SHP77 (cell line): ENCODE measurements at regions not wholly inside any gene's neighbourhood (a gene's known extent, or its start where the extent isn't known, plus 50 kb on each side); places are given as distances from the start of the nearest gene placed in this dataset.

Experiments used
- DNase-seq, 2 experiments: peaks; one replicate each; lab custom pipeline; 2025; lab: John Stamatoyannopoulos, UW

DNA sequence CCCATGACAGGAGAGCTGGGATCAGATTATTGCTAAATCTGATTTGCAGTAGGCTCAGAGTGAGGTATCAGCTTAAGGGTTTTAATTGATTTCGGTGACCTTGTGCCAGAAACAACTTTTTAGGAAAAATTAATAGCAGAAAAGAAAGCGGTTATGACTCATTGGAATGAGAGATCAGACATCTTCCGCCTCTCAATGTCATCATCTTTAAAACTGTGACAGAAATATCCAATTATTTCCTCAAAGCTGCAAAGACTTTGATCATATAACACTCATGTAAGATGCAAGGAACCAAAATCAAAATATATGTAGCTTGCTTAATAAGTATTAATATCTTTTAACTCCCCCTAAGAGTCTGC is 190.1 kb upstream of the FOXF1 start:
- DNase-seq: no peak

DNA sequence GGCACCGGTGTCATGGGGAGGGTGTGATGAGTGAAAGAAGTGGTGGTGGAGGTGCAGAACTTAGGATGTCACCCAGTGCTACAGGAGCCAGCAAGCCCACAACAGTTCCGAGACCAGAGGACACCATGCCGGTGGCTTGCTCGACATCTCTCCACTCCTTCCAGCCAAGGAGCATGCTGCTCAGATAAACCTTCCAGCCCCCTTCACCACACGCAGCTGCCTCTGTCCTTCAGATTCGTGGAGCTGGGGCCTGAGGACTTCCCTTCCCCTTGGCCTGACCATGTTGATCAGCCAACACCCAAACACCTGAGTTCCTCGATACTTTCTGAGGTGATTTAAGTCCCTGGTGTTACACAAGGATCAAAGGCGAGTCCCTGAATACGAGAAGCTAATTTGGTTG is 188.8 kb upstream of the FOXF1 start:
- no peak for DNase-seq

DNA sequence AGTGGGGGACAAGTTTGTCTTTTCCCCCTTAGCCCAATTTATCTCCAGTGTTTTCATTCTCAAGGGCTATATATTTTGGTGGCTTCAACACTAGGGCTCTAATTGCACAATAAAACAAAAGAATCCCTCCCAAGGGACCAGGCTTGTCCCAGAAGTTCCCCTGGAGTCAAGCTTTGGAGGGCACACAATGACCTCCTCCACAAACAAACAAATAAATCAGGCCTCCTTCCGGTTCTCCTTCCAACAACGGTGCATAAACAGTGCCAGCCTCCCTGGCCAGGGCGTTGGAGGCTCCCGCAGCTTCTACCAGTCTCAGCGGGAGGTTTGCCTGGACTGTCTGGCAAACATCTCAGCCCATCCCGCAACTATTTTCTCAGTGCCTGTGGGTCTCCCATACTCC is 188.0 kb upstream of the FOXF1 start:
- DNase-seq: no peak

DNA sequence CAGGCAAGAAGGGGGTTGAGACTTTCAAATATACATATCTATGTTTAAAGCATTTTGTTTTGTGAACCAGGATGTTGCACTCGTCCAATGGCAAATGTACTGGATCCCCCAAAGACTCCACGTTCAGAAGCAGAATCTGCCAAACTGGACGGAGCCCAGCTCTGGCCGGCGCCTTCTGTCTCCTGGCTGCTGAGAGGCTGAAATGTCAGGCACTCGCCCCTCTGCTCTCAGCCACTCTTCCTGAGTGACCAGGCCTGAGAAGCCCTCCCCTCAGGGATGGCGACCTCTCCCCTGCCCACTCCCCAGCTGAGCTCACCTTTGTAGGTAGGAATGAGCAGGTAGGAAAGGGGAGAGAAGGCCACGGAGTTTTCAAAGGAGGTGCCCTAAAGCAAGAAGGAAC is 187.5 kb upstream of the FOXF1 start:
- DNase-seq: no peak

DNA sequence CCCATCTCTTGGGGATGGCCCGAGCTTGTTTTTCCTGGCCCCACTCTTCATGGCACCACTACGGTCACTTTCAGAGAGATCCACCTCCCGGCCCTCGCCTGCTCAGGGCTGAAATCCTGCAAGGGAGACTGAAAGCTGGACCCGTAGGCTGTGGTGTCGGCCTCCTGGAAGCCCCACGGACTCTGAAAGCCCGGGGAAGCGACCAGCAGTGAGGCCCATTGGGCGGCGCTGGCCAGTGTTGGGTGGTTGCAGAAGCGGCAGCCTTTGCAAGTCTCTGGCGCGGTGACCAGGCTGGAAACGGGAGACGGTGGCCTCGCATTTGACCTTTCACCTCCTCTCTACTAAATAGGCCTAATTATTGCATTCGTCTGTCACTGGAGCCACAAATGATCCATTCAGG is 186.0 kb upstream of the FOXF1 start:
- DNase-seq: no peak

DNA sequence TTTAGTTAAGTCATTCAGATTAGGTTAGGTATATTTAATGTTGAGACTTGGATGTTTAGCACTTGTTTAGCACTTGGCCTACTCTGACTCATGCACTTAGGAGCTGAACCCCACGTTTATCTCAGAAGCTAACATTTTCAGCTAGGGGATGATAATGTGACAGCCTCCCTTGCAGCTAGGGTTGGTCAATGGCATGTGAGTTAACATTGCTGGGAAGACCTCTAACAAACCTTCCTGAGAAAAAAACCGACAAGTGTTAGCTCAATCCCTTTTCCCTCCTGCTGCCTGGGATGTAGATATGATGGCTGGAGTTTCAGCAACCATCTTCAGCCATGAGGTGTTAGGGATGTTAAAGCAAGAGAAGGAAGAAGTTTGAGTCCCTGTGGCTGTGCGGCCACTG is 185.0 kb upstream of the FOXF1 start:
- DNase-seq: no peak

DNA sequence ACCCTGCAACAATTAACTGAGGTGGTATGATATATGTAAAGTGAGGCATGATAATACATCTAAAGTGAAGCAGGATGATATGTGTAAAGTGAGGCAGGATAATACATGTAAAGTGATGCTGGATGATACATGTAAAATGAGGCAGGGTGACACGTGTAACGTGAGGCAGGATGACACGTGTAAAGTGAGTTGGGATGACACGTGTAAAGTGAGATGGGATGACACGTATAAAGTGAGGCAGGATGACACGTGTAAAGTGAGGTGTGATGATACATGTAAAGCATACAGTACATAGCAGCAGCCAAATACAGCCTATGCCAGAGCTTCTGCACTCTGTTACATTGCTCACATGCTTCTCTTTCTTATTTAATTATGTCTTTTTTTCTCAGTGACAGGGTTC is 184.4 kb upstream of the FOXF1 start:
- no peak for DNase-seq

DNA sequence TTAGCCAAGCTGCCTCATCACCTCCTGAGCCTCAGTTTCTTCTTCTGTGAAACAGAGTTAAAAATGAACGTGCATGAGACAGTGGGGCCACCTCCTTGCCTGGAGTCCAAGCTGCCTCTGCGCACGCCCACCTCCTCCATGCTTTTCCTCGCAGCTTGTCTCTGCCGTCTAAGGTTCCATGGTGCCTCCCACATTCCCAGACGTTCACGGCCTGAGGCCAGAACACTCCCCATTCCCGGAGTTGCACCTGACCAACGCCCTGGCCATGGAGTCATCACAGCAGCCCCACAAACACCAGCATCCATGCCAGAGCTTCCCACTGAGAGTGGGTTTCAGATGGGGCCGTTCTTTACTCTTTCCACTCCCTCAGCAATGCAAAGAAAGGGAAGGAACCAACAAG is 183.0 kb upstream of the FOXF1 start:
- DNase-seq: no peak

DNA sequence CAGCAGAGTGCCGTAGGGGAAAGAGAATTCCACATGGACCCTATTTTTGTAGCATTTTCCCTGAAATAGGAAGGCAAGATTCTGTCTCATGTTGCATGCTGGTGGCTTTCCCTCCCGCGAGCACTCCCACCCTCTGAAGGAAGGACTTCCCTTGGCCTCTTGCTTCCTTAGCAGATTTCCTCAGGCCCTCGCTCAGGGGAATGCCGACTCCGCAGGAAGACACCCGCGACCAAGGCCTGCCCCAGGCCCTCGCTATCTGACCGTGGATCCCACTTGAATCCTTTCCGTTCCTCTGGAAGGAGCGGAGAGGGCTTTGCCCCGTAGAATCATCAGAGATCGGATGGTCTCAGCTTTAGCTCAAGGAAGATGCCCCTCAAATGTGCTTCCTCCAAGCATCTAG is 179.4 kb upstream of the FOXF1 start:
- no peak for DNase-seq

DNA sequence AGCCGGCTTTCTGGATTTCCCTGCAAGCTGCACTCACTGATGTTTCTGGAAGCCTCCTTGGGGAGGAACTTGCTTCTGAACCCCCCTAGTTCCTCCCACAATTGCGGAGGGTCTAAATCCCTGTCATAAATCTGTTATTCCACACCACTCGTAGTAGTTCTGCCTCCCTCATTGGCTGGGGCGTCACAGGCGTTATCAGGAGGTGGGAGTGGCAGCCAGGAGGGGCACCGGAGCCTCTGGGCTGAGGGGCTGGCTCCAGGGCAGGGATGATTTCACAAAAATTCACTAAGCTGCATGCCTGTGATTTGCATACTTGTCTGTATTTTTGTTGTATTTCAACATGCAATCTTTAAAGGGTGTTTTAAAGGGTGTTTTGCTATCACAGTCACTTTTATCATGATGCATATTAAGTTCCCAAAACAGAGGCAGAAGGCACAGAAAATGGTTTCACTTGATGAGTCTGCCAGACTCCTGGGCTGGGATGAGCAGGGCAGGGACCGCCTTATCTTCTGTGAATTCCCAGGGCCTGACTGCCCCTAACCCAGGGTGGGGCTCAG is 176.2 kb upstream of the FOXF1 start:
- no peak for DNase-seq

DNA sequence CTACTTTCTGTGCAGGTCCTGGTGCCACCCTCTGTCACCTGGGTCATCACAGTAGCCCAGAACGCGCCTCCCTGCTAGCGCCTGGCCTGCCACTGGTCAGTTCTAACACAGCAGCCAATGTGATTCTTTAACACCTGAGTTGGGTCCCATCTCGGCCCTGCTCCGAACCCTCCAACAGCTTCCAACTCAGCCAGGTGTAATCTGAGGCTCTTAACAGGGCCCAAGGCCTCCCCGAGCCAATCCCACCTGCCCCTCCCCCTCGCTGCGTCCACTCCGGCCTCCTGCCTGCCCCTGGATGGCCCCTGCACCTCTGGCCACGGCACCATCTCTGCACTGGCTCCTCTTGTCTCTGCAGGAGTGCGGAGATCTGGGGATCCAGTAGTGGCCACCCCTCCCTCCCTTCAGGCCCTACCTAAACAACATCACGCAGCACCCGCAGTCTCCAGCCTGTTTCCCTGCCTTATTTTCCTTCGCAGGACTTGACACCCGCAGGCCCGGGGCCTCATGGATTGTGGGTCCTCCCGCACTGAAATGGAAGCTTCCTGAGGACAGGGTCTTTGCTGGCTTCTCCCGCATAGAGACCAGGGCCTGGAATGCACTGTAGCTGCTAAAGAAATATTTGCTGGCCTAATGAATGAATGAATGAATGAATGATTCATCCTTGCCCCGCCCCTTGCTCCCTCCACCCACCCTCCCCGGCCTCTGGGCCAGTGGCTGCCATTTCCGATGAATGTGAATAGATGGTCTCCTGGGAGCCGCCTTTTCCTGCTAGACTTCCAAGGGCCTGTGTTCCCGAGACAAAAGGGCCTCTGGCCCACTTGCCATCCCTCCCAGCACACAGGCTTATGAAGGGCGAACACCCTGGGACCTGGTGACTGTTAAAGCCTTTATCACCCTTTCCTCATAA is 174.8 kb upstream of the FOXF1 start:
- no peak for DNase-seq

DNA sequence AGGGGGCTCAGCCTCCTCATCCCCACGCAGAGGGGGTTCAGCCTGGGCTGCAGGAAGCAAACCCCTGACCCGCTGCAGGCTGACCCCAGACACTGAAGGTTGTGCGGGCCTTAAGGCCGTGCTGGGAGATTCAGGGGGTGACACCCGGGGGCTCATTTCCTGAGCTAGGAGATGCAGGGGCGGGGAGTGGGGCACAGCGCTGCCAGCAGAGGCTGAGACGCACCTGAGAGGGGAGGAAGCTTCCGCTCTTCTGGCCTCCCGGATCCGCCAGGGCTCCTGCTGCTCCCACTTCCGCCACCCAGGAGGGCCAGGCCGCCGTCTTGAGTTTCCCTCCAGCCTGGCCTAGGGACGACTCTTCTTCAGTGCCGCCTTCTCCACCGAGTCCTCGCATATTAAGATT is 173.2 kb upstream of the FOXF1 start:
- no peak for DNase-seq

DNA sequence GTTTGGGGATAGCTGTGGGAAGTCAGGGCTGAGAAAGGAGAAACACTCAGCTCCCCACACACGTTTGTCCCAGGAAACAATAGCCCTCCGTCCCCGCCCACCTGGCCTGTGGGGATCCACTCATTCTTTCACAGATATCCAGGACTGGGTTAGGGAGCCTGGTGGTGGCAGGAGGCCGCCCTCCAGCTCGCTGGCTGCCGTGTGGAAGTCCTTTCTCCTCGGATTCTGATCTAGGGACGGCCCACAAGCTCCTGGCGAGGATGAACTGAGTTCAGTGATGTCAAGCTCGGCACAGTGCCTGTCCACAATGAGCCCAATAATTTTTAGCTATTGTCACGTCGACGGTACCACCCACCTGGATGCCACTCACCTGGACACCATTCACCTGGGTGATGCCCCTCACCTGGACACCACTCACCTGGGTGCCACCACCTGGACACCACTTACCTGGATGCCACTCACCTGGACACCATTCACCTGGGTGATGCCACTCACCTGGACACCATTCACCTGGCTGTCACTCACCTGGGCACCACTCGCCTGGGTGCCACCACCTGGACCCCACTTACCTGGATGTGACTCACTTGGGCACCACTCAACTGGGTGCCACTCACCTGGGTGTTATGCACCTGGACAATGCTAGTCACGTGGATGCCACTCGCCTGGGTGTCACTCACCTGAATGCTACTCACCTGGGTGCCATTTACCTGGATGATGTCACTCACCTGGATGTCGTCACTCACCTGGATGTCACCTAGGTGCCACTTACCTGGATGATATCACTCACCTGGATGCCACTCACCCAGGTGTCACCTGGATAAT is 172.5 kb upstream of the FOXF1 start:
- no peak for DNase-seq

DNA sequence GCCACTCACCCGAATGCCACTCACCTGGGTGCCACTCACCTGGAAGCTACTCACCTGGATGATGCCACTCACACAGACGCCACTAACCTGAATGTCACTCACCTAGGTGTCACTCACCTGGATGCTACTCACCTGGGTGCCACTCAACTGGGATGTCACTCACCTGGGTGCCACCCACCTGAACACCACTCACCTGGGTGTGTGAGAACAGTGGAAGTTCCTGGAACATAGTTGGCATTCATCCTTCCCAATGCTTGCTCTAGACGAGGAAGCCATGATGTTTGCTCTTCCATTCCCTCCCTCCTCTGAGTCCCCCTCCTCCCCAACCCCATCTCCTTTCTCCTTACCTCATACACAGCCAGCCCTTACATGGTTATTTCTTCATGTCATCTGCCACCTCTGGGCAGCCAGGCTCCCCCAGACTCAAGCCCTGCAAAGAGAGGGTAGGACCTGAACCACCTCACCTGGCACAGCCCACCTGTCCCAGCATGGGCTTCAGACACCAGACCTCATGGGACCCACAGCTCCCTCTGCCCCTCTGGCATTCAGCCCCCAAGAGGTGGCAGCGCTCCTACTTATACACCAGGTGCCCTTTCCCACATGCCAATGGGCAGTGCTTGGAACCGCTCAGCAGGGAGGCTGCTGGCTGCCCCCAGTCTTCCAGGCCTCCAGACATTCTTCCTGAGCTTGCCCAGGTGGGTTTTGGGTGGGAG is 171.8 kb upstream of the FOXF1 start:
- no peak for DNase-seq

DNA sequence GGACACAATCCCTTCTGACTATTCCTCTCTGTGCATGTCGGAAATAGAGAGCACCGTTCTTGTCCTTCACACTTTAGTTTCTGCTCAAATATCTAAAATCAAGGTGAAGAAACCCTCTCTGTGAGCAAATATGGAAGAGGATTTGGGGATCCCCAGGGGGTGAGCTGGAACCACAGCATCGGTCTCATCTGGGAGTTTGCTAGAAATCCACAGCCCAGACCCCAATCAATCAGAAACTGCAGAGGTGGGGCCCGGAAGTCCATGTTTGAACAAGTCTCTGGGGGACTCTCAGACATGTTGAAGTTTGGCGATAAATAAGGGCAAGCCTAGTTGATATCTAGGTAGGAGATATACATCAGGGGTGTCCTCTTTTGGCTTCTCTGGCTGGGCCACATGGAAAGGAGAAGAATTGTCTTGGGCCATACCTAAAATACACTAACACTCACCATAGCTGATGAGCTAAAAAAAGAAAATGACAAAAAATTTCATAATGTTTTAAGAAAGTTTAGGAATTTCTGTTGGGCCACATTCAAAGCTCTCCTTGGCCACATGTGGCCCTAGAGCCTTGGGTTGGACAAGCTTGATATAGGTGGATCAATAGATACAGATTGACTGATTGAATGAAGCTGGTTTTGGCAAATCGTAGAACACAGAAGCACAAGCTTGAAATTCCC is 168.0 kb upstream of the FOXF1 start:
- no peak for DNase-seq

DNA sequence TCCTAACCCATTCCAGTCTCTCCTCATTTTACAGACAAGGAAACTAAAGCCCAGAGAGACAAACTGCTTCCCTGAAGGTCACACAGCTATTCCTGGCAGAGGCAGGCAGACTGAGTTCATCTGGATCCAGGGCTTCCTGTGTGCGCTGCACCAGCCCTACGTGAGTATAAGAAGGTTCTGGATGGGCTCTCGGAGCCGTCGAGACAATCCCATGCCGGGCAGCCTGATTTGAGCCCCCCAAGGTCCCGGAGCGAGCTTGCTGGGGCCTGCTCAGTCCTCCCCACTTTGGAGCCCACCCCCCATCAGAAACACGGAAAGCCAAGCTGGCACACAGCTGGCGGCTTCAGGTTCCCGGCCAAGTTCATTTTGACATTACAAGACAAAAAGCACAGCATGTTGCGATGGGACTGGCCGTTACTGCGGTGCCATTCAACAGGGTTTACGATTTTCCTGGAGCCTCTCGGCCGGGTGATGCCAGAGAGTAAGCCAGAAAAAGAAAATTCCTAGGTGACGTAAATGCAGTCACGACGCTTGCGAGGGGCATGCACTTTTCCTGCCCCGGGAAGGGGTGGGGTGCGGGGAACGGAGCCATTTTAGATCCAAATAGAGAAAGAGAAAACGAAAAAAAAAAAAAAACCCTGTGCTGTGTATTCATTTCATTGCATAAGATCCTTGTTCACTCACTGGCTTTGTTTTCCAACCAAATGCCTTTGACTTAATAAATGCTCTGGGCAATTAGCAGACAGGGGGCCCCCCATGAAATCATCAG is 167.1 kb upstream of the FOXF1 start:
- DNase-seq: no peak

DNA sequence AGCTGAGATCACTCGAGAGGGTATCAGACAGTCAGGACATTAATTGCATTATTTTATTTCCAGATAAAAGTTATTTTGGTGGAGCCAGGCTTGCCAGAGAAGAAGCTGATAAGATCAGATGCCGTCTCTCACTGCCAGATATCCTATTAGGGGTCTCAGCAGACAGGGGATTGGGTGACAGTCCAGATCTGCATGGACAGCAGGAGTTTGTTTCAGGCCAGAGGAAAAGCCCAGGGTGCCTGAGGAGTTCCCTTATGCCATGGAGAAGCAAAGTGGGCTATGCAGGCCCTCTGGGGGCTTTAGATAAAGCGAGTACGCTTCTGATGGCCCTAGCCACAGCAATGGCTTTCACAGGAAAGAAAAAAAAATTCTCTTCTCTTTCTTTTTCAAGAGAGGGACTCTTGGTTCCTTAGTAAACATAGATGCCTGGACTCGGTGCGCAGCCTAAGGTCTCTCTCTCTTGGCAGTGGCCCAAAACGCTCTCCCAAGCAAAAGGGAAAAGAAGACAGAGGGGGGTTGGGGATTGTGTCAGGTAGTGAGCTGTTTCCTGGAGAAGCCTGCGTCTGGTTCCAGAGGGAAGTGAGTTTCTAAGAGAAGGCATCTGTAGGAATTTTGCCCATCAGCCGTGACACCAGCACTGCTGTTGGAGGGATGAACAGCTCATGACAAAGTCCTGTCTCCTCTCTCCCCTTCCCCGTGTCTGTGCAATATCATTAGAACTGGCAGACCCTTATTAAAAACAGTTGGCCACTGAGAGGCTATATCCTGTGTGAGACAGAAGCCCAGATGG is 166.3 kb upstream of the FOXF1 start:
- no peak for DNase-seq

DNA sequence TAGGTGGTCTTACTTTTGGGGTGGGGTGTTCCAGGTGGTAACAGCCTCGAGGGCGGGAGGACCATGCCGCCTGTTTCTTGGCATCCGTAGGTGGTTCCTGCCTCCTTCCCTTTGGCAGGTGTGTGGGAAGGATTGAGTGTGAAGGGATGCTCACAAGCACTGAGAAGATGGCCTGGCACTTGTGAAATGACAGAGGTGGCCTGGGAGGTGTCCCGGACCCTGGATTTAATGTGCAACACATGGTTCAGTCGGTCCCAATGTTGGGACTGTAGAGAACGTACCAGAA is 165.8 kb upstream of the FOXF1 start:
- no peak for DNase-seq

DNA sequence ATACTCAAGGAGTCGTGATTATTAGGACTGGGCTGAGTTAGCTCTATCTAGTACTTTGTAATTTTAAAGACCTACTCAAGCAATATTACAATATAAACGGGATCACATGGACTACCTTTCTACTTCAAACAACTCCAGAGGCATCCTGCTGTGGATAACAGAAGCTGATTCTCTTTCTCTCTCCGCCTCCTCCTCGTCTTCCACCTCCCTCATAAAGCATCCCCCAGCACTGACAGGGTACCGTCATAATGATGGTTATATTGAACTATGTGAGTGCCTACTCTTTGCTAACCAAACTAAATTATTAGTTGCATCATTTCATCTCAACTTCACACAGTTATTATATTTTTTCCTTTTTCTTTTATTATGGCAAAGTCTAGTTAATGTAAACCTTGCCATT is 165.4 kb upstream of the FOXF1 start:
- DNase-seq: no peak

DNA sequence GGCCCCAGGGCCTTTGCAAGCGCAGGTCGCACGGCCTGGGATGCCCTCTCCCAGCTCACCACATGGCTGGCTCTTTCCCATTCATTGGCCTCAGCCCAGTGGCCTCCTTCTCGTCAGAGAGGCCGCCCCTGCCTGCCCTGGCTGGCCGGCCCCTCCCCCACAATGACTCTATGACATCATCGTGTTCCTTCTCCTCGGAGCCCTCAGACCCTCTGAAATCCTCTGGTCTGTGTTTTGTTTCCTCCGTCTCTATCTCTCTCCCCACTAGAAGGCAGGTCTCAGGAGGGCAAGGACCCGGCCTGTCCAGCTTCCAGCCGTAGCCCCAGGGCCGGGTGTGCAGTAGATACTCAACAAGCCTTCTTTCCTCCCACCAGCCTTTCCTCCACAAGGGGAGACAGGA is 164.8 kb upstream of the FOXF1 start:
- no peak for DNase-seq

DNA sequence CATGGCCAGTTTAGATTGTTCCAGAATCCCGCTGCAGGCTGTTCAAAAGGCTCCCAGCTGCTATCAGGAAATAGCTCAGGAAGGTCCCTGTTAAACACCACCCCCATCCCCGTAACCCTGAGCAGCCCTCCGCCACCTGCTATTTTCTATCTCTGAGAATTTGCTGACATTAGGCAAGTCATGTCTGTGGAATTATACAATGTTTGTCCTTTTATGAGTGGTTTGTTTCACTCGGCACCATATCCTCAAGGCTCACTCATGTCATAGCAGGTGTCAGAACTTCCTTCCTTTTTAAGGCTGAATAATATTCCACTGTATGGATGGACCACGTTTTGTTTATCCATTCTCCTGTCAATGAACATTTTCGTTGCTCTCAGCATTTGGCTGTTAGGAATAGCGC is 164.3 kb upstream of the FOXF1 start:
- DNase-seq: no peak
